SK-N-MC (cell line): ENCODE measurements at regions not wholly inside any gene's neighbourhood (a gene's known extent, or its start where the extent isn't known, plus 50 kb on each side); places are given as distances from the start of the nearest gene placed in this dataset.

Experiments used
- DNase-seq: peaks from one replicate; pipeline ENCODE4 v3.0.0-alpha.2; 2011; ENCODE audit warnings: low read depth, low spot score
- H3K27ac ChIP-seq: fragments of 200-600 bp; sonication (generic); 2 replicates; pipeline ENCODE4 v1.5.1; 2016; ENCODE audit warnings: mixed run types
- H3K36me3 ChIP-seq: fragments of 200-600 bp; sonication (generic); 2 replicates; pipeline ENCODE4 v1.6.1; 2017; ENCODE audit warnings: antibody characterized with exemption, low read length, mixed read lengths; ENCODE audit not compliant: insufficient read depth
- H3K4me3 ChIP-seq: fragments of 200-600 bp; sonication (generic); 2 replicates; pipeline ENCODE4 v1.5.1; 2016
- H3K9ac ChIP-seq: fragments of 200-600 bp; sonication (generic); 2 replicates; pipeline ENCODE4 v1.8.0; 2017; ENCODE audit warnings: mixed run types, mixed read lengths; ENCODE audit not compliant: insufficient read length
- H3K9me3 ChIP-seq: fragments of 200-600 bp; sonication (generic); 2 replicates; pipeline ENCODE4 v1.6.1; 2017; ENCODE audit warnings: low read depth, mild to moderate bottlenecking, antibody characterized with exemption, low read length, moderate library complexity, mixed read lengths
- EZH2 ChIP-seq: fragments of 200-600 bp; sonication (generic); IDR thresholded peaks from one replicate; pipeline ENCODE4 v1.6.1; 2017; ENCODE audit warnings: antibody characterized with exemption
- FOXP2 ChIP-seq: optimal IDR thresholded peaks from 2 replicates; pipeline ENCODE3; 2011; ENCODE audit warnings: mild to moderate bottlenecking, moderate library complexity; ENCODE audit not compliant: insufficient read depth; ENCODE audit errors: extremely low read length, control extremely low read depth
- POLR2AphosphoS5 ChIP-seq: IDR thresholded peaks from 2 replicates; pipeline ENCODE4 v1.6.1; 2012; ENCODE audit warnings: mild to moderate bottlenecking, low read depth, low read length, borderline replicate concordance

DNA sequence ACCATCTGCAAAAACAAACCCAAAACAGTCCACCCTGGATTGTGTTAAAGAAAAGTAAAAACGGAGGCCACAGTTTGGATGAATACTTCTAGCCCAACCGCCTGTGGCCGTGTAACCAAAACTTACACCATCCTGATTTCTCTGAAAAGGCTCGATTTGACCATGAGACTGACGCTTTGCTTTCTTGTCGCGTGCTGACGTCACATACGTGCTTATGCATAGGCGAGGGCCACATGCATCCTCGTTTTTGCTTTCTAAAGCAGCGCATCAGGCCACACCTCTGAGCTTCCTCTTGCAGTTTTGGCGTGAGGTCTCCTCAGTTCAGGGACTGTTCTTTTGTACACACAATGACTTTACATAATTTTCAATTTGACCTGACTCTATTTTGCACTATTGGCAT, 526.6 kb downstream of the GLRX3 start:
- no peak overlapping the region for H3K27ac ChIP-seq
- no peaks in the 10 kb centered on the region for H3K36me3 ChIP-seq
- TF ChIP-seq POLR2AphosphoS5, result no peak
- TF ChIP-seq EZH2, result no peak
- TF ChIP-seq FOXP2, result no peak
- DNase-seq, result no peak
- H3K9ac ChIP-seq, result no peak overlapping the region
- H3K4me3 ChIP-seq, result no peak overlapping the region
- no peaks in the 10 kb centered on the region for H3K9me3 ChIP-seq

DNA sequence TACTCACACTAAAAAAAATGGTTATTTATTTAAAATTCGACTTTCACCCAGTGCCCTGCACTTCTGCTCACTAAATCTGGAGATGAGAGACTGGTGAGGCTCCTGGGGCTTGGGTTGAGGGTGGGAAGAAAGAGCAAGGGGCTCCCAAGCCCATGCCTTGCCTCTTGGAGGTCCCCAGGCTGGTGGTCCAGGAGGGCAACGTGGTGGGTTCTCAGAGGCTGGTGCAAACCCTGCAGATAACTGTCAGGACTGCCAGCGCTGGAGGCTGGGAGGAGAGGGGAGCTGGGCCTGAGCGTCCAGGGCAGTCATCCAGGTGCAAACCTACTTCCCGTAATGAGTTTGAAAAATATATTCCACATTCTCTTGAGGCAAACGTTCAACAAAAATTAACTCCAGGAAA, 528.3 kb downstream of the GLRX3 start:
- no peak overlapping the region for H3K27ac ChIP-seq
- no peak overlapping the region for H3K4me3 ChIP-seq
- DNase-seq, result no peak
- H3K9ac ChIP-seq, result no peak overlapping the region
- no peaks in the 10 kb centered on the region for H3K36me3 ChIP-seq
- TF ChIP-seq EZH2, result no peak
- TF ChIP-seq FOXP2, result no peak
- no peak for TF ChIP-seq POLR2AphosphoS5
- H3K9me3 ChIP-seq, result no peaks in the 10 kb centered on the region

DNA sequence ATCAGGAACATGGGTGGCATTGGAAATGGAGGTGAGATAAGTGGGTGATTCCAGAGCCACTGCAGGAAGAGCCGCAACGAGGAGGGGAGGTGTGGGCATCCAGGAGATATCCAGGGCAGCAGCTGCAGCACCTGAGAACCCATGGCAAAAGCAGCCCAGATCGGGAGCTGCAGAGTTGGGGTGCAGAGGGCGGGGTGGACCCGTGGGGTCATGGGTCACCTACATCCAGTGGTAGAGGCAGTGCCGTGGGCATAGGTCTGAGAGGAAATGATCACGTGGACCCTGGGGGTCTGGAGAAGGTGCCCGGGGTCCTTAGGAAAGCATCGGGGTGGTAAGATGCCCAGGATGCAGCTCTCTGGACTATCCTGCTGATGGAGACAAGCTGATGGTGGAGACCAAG, 530.0 kb downstream of the GLRX3 start:
- DNase-seq, result no peak
- Histone ChIP-seq H3K9ac (no peak overlapping the region), H3K4me3 (no peak overlapping the region), H3K27ac (no peak overlapping the region), H3K36me3 (no peaks in the 10 kb centered on the region), H3K9me3 (no peaks in the 10 kb centered on the region)
- TF ChIP-seq POLR2AphosphoS5, result no peak
- no peak for TF ChIP-seq FOXP2
- TF ChIP-seq EZH2, result no peak

DNA sequence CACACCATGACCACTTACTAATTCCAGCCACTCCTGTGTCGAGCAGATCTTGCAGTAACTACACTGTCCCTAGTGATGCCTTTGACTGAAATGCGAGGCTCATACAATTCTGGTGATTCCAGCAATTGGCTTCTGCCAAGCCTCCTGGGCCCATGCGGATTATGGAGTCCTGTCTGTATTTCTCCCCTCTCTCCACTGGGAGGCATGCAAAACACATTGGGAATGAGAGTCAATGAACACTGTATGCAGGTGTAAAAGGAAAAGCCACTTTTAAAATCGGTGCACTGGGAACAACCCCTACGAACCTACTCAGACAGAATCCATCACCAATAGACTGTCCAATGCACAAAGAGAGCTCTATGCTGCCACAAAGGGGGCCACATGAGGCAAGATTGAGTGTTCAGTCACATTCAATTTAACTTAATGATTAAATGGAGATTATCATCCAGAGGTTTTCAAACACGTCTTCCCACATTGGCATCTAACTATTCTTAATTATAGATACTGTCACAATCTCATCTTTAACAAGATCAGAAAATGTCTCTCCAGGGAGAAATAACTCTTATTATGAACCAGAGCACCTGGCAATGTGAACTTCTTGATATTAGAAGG, 550.6 kb downstream of the GLRX3 start:
- DNase-seq, result no peak
- H3K9me3 ChIP-seq, result no peaks in the 10 kb centered on the region
- no peak overlapping the region for H3K4me3 ChIP-seq
- TF ChIP-seq EZH2, result no peak
- H3K9ac ChIP-seq, result no peak overlapping the region
- H3K27ac ChIP-seq, result no peak overlapping the region
- H3K36me3 ChIP-seq, result no peaks in the 10 kb centered on the region

DNA sequence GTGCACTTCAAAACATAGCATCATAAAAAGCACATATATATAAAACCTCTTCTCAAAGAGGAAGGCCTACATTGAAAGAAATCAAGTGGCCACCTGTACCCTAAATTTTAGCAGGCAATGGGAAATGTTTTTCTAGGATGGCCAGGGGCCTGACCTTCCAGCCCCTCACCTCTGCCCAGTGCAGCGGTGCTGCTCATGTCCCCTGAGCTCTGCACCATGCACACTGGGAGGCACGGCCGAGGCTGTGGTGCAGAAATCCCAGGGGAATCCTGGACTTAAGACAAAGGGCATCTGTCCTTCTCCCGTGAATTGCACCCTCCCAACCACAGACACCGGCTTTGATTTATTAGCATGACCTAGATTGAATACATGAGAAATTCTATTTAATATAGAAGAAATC, 551.4 kb downstream of the GLRX3 start:
- no peak overlapping the region for H3K4me3 ChIP-seq
- TF ChIP-seq POLR2AphosphoS5 (no peak), FOXP2 (no peak), EZH2 (no peak)
- DNase-seq, result no peak

DNA sequence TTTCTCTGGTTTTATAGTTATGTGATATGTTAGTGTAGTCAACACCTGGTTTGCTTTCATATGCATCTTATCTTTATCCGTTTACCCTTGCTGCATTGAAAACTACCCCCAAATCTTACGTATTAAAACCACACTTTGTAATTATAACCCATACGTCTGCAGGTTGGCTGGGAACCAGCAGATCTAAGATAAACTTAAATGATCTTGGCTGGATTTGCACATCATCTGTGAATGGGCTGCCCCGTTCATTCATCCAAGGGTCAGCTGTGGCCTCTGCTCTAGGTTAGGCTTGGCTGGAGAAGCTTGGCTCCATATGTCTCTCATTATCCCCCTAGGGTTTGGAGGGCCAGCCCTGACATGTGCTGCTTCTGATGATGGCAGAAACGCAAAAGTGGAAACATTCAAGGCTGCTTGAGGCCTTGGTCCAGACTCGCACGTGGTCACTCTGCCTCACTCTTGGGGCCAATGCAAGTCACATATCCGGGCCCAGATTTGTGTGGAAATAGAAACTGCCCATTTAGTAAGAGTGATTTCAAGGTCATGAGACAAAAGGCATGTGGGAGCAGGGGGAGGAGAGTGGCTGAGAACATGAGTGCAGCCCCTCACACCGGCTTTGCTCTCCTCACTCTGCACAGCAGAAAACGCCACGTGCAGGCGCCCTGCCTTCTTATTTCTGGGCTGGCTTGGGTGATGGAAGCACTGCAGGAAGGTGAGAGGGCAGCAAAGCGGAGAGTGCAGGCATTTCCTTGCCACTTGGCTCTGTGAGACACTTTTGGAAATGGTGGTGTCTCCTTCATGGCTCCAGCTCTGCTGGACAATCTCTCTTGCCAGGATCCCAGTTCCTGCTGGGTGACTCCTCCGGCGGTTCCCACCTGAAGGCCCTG, 553.8 kb downstream of the GLRX3 start:
- no peak overlapping the region for H3K27ac ChIP-seq
- H3K36me3 ChIP-seq, result no peaks in the 10 kb centered on the region
- TF ChIP-seq EZH2, result no peak
- TF ChIP-seq POLR2AphosphoS5, result no peak
- no peak for TF ChIP-seq FOXP2

More for the DNA sequence above, 551.4 kb downstream of the GLRX3 start:
- no peak overlapping the region for H3K9ac ChIP-seq
- H3K36me3 ChIP-seq, result no peaks in the 10 kb centered on the region
- H3K27ac ChIP-seq, result no peak overlapping the region
- no peaks in the 10 kb centered on the region for H3K9me3 ChIP-seq

DNA sequence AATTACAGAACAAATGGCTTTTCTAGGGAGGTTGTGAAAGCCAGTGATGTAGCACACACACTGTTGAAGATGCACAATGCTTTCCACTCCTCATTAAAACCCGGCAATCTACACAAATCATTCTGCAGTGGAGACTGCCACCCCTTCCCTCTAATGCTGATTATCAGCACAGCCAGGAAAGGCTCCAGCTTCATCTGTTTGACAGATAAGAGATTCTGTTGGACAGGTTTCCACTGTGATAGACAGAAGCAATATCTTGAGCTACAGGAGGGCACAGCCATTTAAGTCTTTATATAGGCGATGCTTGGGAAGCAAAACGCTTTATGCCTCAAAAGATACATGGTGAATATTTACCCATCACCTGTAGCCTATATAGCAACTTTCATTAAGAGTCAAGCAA, 555.6 kb downstream of the GLRX3 start:
- no peaks in the 10 kb centered on the region for H3K36me3 ChIP-seq
- H3K9ac ChIP-seq, result no peak overlapping the region
- no peak for TF ChIP-seq EZH2
- no peak for TF ChIP-seq POLR2AphosphoS5
- no peak for TF ChIP-seq FOXP2
- H3K4me3 ChIP-seq, result no peak overlapping the region
- H3K27ac ChIP-seq, result no peak overlapping the region
- H3K9me3 ChIP-seq, result no peaks in the 10 kb centered on the region
- DNase-seq, result no peak

More for the DNA sequence above, 553.8 kb downstream of the GLRX3 start:
- no peaks in the 10 kb centered on the region for H3K9me3 ChIP-seq
- no peak overlapping the region for H3K4me3 ChIP-seq
- no peak overlapping the region for H3K9ac ChIP-seq
- DNase-seq, result no peak

DNA sequence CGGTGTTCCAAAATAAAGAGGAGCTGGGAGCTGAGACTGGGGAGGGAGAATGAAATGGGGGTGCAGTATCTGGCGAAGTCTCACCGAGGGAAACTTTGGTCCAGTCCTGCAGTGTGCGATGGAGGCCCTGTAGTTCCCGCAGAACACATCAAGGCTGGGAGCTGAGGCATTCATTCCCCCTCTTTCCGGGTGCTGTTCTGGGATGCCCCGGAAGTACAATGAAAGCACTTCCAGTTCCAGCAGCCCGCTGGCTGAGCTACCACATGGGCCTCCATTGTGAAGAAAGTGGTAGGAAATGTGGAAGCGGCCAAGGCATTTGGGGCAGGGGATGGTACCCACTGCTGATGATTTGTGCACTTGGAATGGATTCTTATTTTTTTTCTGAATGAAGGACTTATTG, 560.7 kb downstream of the GLRX3 start:
- Histone ChIP-seq H3K9ac (no peak overlapping the region), H3K4me3 (no peak overlapping the region), H3K36me3 (no peaks in the 10 kb centered on the region), H3K9me3 (no peaks in the 10 kb centered on the region), H3K27ac (no peak overlapping the region)
- TF ChIP-seq EZH2 (no peak), FOXP2 (no peak), POLR2AphosphoS5 (no peak)
- DNase-seq, result no peak
